ENCODE measurements at regions not wholly inside any gene's neighbourhood (a gene's known extent, or its start where the extent isn't known, plus 50 kb on each side); places are given as distances from the start of the nearest gene placed in this dataset.

- Histone ChIP-seq H3K36me3 (ENCODE audit: control insufficient read depth, insufficient read depth, low read length) (no peaks in the 10 kb centered on the region), H3K9me3 (no peaks in the 10 kb centered on the region), H3K4me1 (no peaks in the 10 kb centered on the region), H3K4me3 (ENCODE audit: low read depth, low read length) (no peak overlapping the region), H3K27me3 (replicated peaks; ENCODE audit: control insufficient read depth, insufficient read depth, low read length) (no peaks in the 10 kb centered on the region)
- no peak for DNase-seq
- no peak overlapping the region for H3K4me3 Mint-ChIP-seq (ENCODE audit: unreplicated experiment)
- no peaks in the 10 kb centered on the region for H3K9me3 Mint-ChIP-seq (ENCODE audit: unreplicated experiment)
- intact Hi-C loops (cut with micrococcal nuclease; ENCODE audit: unreplicated experiment): no loop called here
- no peaks in the 10 kb centered on the region for H3K36me3 Mint-ChIP-seq (ENCODE audit: insufficient read depth, unreplicated experiment)
- no TSS peak for BruUV-seq (replicated peaks)
- H3K27ac Mint-ChIP-seq (ENCODE audit: unreplicated experiment): no peak overlapping the region
- ChIA-PET POLR2A (no interaction called here), CTCF (no interaction called here)
- TF ChIP-seq CTCF (IDR thresholded peaks at IDR 0.05; ENCODE audit: insufficient read depth in 1 of 2, low read depth in 1 of 2, low read length in 1 of 2, severe bottlenecking in 1 of 2, unreplicated experiment in 1 of 2): no peak
- no peaks in the 10 kb centered on the region for H3K4me1 Mint-ChIP-seq (ENCODE audit: low read depth, unreplicated experiment)
- H3K27me3 Mint-ChIP-seq (ENCODE audit: insufficient read depth, unreplicated experiment): peaks cover 13% of the 10 kb centered on the region
Measured at GRCh38 chr1:5147806-5148205, 493.4 kb downstream of the AJAP1 start.

- H3K9me3 ChIP-seq: no peaks in the 10 kb centered on the region
- CTCF ChIA-PET: no interaction called here
- intact Hi-C loops (cut with micrococcal nuclease; ENCODE audit: unreplicated experiment): no loop called here
- H3K27ac Mint-ChIP-seq (ENCODE audit: unreplicated experiment): no peak overlapping the region
- H3K4me1 Mint-ChIP-seq (ENCODE audit: low read depth, unreplicated experiment): no peaks in the 10 kb centered on the region
- POLR2A ChIA-PET: no interaction called here
- no peak overlapping the region for H3K4me3 ChIP-seq (ENCODE audit: low read depth, low read length)
- BruUV-seq (replicated peaks): no TSS peak
- peaks cover 13% of the 10 kb centered on the region for H3K27me3 Mint-ChIP-seq (ENCODE audit: insufficient read depth, unreplicated experiment)
- H3K36me3 Mint-ChIP-seq (ENCODE audit: insufficient read depth, unreplicated experiment): no peaks in the 10 kb centered on the region
- H3K4me1 ChIP-seq: no peaks in the 10 kb centered on the region
- no peak overlapping the region for H3K4me3 Mint-ChIP-seq (ENCODE audit: unreplicated experiment)
- no peaks in the 10 kb centered on the region for H3K27me3 ChIP-seq (replicated peaks; ENCODE audit: control insufficient read depth, insufficient read depth, low read length)
- no peak for DNase-seq
- no peaks in the 10 kb centered on the region for H3K36me3 ChIP-seq (ENCODE audit: control insufficient read depth, insufficient read depth, low read length)
- H3K9me3 Mint-ChIP-seq (ENCODE audit: unreplicated experiment): no peaks in the 10 kb centered on the region
- no peak for TF ChIP-seq CTCF (IDR thresholded peaks at IDR 0.05; ENCODE audit: insufficient read depth in 1 of 2, low read depth in 1 of 2, low read length in 1 of 2, severe bottlenecking in 1 of 2, unreplicated experiment in 1 of 2)
Measured at GRCh38 chr1:5142389-5142788, 488.0 kb downstream of the AJAP1 start.

- Mint-ChIP-seq H3K9me3 (ENCODE audit: unreplicated experiment) (no peaks in the 10 kb centered on the region), H3K4me1 (ENCODE audit: low read depth, unreplicated experiment) (no peaks in the 10 kb centered on the region), H3K27me3 (ENCODE audit: insufficient read depth, unreplicated experiment) (peaks cover 16% of the 10 kb centered on the region), H3K36me3 (ENCODE audit: insufficient read depth, unreplicated experiment) (no peaks in the 10 kb centered on the region), H3K4me3 (ENCODE audit: unreplicated experiment) (no peak overlapping the region), H3K27ac (ENCODE audit: unreplicated experiment) (no peak overlapping the region)
- ChIA-PET CTCF (no interaction called here), POLR2A (no interaction called here)
- no peaks in the 10 kb centered on the region for H3K27me3 ChIP-seq (replicated peaks; ENCODE audit: control insufficient read depth, insufficient read depth, low read length)
- no peak for TF ChIP-seq CTCF (IDR thresholded peaks at IDR 0.05; ENCODE audit: insufficient read depth in 1 of 2, low read depth in 1 of 2, low read length in 1 of 2, severe bottlenecking in 1 of 2, unreplicated experiment in 1 of 2)
- no peaks in the 10 kb centered on the region for H3K4me1 ChIP-seq
- H3K36me3 ChIP-seq (ENCODE audit: control insufficient read depth, insufficient read depth, low read length): no peaks in the 10 kb centered on the region
- intact Hi-C loops (cut with micrococcal nuclease; ENCODE audit: unreplicated experiment): no loop called here
- DNase-seq: no peak
- BruUV-seq (replicated peaks): no TSS peak
- H3K9me3 ChIP-seq: no peaks in the 10 kb centered on the region
- H3K4me3 ChIP-seq (ENCODE audit: low read depth, low read length): no peak overlapping the region
Measured at GRCh38 chr1:5141750-5142149, 487.3 kb downstream of the AJAP1 start.

Data from Caco-2 (cell line).